Activated CD8-positive, alpha-beta memory T cell treated with anti-CD3 and anti-CD28 coated beads, Interleukin-2, amount 50 U/mL, for 4 hours (primary cell): ENCODE measurements at regions not wholly inside any gene's neighbourhood (a gene's known extent, or its start where the extent isn't known, plus 50 kb on each side); places are given as distances from the start of the nearest gene placed in this dataset.

Experiments
- DNase-seq: peaks from one replicate; pipeline ENCODE4 v3.0.0-alpha.2; 2020

DNA sequence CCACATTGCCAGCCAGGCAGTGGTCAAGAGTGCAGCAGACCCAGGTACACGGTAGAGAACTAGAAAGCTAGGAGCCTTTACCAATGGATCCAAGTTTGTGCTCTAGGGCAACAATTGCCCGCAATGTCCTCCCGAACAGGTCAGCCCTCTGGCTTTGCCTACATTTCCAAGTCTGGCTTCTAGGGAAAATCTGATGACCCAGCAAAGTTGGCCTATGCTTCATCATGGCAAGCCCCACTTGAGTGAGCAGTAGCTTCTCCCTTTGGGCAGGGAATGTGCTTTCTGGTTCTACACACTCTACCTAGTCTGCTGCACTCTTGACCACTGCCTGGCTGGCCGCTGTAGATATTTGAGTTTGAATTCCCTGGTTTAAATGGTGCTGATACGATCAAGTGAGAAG lies 361.6 kb upstream of the NR2F2 start:
- no peak for DNase-seq

GRCh38 chr15:95970326-95970725 lies 360.2 kb upstream of the NR2F2 start:
- DNase-seq, result no peak

DNA sequence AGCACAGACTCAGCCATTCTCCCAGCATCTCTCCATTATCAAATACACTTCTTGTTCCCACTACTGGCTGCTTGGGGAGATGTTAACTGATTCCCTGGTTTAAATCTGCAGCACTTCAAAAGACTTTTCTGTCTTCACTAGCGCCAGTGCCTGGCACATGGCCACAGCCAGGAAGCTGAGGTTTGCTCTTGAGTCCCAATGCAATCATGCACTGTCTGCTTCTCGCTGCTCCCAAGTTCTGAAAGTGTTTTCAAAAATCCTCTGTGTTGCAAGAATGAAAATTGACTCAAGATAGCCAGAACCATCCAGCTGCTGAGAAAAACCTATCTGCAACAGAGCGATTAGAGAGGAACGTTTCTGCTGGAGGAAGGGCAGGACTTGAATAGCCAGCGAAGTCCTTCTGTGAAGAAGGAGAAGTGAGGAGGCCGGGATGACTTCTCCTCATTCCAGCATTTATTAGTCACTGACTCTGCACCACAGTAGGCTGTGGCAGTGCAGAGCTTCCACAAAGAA lies 358.4 kb upstream of the NR2F2 start:
- no peak for DNase-seq

- DNase-seq, result no peak
These were observed 357.7 kb upstream of the NR2F2 start for GRCh38 chr15:95972812-95973211.

GRCh38 chr15:95973566-95974256 lies 356.8 kb upstream of the NR2F2 start:
- no peak for DNase-seq

DNA sequence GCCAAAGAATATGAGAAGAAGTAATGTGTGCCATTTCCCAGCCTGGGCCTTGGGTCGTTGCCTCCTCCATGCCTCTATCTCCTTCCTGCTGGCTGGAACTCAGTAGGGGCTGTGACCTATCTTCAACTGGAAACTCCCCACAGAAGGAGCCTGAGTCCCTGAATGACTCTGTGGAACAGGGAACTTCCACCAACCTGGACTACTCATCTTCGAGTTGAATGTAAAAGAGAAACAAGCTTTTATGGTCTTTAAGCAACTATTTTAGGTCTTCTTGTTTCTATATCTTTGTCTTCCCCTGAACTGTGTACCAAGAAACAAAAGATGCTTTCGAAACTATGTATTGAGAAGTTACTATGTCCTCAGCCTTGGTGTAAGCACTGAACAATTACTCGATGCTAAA lies 355.3 kb upstream of the NR2F2 start:
- no peak for DNase-seq

DNA sequence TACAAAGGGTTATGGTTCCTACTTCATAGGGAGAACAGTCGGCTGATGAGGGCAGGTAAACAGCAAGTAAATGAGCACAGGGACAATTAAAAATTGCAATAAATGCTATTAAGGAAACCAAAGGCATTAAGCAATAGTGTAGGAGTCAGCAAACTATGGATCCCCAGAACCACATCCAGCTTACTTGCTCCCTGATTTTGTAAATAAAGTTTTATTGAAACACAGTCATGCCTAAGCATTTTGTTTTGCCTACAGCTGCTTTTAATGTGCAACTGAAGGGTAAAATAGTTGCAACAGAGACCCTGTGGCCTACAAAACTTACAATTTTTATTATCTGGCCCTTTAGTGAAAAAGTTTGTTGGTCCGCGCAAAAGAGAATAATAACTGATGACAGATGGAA lies 351.2 kb upstream of the NR2F2 start:
- DNase-seq, result no peak

DNA sequence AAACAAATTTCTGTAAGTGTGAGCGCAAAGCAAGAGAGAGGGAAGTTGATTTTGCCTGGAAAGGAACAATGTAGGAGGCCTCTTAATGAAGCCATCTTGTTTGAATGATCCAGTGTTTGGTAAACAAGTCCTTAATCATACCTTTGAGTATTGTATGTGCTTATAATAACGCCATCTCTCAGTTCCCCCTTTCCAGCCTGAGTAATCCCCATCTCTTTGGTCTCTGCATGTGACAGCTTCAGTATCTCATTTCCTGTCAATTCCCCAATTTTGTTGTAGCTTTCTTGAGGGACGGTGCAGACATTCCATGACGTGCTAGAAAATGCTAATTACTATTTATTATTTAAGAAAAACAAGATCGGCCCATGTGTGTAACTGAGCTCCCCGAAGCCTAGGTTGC lies 349.3 kb upstream of the NR2F2 start:
- no peak for DNase-seq

DNA sequence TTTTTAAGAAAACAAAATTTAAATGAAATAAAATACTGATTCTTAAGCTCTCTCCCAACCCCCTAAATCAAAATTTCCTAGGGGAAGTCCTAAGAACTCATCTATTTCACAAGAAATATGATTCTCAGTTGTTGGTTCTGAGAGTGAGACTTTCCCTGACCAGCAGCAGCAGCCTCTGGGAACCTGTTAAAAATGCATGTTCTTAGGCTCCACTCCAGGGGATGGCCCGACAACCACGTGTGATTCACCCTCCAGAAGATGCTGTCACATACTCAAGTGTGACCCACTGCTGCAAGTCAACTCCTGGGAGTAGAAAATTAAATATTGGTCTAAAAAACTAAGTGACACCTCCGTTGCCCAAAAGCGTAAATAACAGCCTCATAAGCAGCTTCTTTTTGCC lies 343.2 kb upstream of the NR2F2 start:
- DNase-seq, result no peak

DNA sequence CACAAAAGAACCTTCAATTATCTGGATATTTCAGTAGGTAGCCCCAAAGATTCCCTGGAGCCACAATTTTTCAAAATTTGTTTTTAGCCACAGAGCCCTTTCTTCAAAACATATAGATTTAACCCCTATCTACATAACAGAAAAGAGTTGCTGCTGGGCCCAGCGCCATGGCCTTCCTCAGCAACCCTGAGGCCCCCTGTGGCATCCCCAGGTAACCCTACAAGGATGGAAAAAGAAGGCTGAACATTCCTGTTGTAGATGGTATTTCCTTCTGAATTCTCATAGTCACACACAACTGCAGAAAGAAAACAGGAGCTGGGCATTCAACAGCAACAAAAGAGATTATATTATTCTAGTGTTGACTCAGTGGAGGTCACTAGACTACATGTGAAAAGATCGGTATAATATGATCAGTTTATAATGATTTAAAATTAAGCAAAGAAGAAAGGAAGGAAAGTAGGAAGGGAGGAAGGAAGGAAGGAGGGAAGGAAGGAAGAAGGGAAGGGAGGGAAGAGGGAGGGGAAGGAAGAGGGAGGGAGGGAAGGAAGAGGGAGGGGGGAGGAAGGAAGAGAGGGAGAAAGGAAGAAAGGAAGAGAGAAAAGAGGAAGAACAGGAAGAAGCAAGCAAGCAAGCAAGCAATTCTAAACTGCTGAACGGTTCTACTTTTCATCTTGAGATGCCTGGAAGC lies 342.5 kb upstream of the NR2F2 start:
- DNase-seq, result no peak

DNA sequence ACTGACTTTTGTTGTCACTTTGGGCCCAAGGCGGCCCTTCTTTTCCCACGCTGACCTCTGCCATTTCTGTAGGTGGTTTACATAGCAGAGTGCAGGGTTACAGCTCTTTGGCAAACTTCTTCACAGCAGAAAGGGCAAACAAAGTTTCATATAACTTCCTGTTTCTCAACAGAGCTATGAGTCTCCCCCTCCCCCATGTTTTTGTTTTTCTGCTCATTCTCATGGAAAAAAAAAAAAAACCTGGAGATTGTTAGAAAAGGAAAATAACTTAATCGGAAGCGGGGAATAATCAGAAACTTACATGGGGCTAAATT lies 342.0 kb upstream of the NR2F2 start:
- no peak for DNase-seq

GRCh38 chr15:95989392-95989791 lies 341.1 kb upstream of the NR2F2 start:
- DNase-seq, result no peak

DNA sequence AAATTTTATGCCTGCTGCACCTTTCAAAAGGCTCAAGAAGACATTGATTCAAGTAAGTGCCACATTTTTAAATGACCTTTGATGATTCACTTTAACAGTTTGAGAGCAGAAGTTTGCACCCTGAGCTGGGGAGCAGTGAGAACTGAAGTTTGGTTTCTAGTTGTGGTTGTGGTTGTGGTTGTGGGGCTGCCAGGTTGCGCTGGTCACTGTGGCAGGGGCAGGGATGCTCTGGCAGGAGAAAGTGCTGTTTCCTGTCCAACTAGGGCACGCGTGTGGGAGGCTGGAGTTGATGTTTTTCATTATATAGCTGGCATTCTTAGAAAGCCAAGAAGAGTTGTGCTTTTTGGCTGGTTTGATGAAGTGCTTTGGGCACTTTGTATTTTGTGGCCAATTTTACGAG lies 339.7 kb upstream of the NR2F2 start:
- no peak for DNase-seq

GRCh38 chr15:95994418-95994817 lies 336.1 kb upstream of the NR2F2 start:
- no peak for DNase-seq

- no peak for DNase-seq
These were observed 334.9 kb upstream of the NR2F2 start for GRCh38 chr15:95995375-95996168.

DNA sequence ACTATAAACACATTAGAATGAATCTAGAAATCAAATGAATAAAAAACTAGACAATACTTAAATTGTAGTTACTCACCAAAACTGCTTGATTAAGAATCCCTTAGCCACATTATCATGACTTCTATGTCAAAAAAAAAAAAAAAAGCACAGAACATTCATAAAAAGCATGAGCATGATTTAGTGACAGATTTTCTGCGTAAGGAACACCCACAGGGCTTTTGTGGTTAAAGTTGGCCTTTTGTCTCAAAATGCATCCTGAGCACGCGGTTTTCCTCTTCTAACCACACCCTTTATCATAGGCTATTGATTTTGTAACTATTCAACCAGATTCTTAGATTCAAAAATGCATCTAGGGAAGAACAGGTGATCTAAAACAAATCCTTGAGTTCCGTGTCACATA lies 334.0 kb upstream of the NR2F2 start:
- no peak for DNase-seq

- no peak for DNase-seq
These were observed 331.6 kb upstream of the NR2F2 start for GRCh38 chr15:95998935-95999334.

- DNase-seq, result no peak
These were observed 327.3 kb upstream of the NR2F2 start for GRCh38 chr15:96002890-96003859.

GRCh38 chr15:96005906-96006305 lies 324.6 kb upstream of the NR2F2 start:
- DNase-seq, result no peak

DNA sequence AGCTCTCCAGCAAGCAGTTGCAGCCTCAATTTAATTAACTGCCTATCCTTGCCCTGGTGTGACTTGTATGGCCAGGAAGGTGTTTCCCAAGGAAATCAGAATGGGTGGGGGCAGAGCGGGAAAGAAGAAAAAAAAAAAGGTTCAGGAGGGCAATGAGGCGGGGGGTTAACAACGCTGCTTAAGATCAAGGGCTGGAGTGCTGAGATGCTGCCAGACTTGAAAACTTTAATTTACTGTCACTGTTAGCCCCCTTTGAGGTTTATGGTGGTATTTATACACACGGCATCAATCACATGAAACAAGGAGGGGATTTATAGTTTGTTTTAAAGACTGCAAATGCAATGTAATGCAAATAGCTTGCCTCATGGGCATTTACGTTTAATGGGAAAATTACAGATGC lies 319.4 kb upstream of the NR2F2 start:
- no peak for DNase-seq

GRCh38 chr15:96014939-96015338 lies 315.6 kb upstream of the NR2F2 start:
- no peak for DNase-seq

- DNase-seq, result no peak
These were observed 311.4 kb upstream of the NR2F2 start for GRCh38 chr15:96019114-96019513.

DNA sequence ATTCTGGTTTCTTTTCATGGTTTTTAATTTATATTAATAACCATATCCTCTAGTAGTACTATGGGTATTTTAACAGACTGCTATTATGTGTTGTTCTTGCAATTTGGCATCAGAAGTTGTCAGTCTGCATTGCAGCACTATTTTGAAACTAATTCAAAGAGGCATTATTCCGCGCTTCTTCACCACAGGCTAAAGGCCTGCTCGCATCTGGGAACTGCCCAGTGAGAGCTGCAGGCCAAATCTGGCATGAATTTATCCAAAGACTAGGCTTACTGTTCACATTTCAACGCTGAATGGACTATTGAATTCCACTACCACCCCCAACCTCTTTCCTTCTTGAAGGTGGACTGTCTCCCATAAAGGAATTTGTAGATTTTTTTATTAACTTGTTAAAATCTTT lies 310.4 kb upstream of the NR2F2 start:
- no peak for DNase-seq
